Epithelial cell of proximal tubule (primary cell): ENCODE measurements at regions not wholly inside any gene's neighbourhood (a gene's known extent, or its start where the extent isn't known, plus 50 kb on each side); places are given as distances from the start of the nearest gene placed in this dataset.

Experiments used
- DNase-seq: peaks from one replicate; pipeline ENCODE4 v3.0.0-alpha.2; 2011; ENCODE audit warnings: low read depth
- H3K4me3 ChIP-seq: 2 replicates; pipeline ENCODE4 v1.5.1; 2011; ENCODE audit warnings: low read depth, mild to moderate bottlenecking, low read length
- TF ChIP-seq, protein P1 (sequence below): conservative IDR thresholded peaks from 2 replicates; pipeline ENCODE4 v1.5.1; 2012; ENCODE audit warnings: low read depth, mild to moderate bottlenecking, low read length

DNA sequence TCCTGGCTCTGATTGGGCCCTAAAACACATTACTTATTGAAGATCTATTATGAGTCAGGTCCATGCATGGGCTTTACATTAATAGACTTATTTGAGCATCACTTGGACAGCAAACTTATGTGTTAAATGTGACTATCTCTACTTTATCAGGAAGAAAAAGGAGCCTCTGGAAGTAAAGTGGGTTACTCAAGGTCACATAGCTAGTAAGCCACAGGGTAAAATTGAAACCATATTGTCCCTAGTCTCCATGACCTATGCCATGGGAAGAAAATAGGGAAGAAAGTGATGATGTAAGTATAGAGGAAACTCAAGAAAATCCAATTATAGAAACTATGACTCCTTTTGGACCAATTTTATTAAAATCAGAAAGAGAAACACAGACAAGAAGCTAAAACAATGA, 555.3 kb downstream of the NUF2 start:
- no peak for DNase-seq
- TF ChIP-seq, protein P1, sequence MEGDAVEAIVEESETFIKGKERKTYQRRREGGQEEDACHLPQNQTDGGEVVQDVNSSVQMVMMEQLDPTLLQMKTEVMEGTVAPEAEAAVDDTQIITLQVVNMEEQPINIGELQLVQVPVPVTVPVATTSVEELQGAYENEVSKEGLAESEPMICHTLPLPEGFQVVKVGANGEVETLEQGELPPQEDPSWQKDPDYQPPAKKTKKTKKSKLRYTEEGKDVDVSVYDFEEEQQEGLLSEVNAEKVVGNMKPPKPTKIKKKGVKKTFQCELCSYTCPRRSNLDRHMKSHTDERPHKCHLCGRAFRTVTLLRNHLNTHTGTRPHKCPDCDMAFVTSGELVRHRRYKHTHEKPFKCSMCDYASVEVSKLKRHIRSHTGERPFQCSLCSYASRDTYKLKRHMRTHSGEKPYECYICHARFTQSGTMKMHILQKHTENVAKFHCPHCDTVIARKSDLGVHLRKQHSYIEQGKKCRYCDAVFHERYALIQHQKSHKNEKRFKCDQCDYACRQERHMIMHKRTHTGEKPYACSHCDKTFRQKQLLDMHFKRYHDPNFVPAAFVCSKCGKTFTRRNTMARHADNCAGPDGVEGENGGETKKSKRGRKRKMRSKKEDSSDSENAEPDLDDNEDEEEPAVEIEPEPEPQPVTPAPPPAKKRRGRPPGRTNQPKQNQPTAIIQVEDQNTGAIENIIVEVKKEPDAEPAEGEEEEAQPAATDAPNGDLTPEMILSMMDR: no peak
- H3K4me3 ChIP-seq: no peak overlapping the region

DNA sequence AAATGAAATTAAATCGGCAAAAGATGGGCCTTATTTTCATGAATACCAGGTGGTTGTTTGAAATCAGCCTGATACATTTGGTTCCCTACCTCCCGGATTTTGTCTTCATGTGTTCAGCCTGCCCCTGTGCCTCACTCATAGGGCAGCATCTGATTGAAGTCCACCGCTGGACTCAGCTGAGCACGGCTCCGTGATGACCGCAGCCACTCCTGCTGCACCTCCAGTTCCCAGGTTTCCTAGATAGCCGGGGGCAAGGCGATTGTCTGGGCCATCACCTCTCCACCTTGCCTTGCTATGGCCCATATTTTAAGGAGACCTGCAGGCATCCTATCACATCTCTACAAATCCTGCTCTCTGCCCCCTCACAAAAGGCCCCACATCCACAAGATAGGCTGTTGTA, 563.8 kb downstream of the NUF2 start:
- no peak for DNase-seq
- TF ChIP-seq, protein P1: no peak
- H3K4me3 ChIP-seq: no peak overlapping the region

DNA sequence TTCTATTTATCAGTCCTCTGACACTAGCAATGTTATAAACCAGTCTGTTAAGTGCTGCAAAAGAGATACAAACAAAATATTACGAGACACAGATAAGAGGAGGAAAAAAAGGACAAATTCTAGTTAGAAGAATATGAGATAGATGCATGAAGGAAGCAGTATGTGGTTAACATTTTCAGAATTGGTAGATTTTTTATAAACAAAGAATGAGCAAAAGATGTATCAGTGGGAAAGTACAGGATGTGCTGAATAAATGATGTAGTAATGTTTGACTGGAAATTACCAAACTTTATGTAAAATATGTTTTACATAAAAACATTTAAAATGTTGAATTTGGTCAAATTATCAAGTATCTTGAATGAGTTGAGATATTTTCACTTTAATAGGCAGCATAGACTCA, 574.2 kb downstream of the NUF2 start:
- no peak overlapping the region for H3K4me3 ChIP-seq
- no peak for DNase-seq
- TF ChIP-seq, protein P1: no peak

GRCh38 chr1:163897412-163898155, 575.8 kb downstream of the NUF2 start:
- TF ChIP-seq, protein P1: no peak
- no peak overlapping the region for H3K4me3 ChIP-seq
- no peak for DNase-seq

- no peak for DNase-seq
- TF ChIP-seq, protein P1: no peak
- H3K4me3 ChIP-seq: no peak overlapping the region
These were observed 584.5 kb downstream of the NUF2 start for GRCh38 chr1:163906283-163906682.

DNA sequence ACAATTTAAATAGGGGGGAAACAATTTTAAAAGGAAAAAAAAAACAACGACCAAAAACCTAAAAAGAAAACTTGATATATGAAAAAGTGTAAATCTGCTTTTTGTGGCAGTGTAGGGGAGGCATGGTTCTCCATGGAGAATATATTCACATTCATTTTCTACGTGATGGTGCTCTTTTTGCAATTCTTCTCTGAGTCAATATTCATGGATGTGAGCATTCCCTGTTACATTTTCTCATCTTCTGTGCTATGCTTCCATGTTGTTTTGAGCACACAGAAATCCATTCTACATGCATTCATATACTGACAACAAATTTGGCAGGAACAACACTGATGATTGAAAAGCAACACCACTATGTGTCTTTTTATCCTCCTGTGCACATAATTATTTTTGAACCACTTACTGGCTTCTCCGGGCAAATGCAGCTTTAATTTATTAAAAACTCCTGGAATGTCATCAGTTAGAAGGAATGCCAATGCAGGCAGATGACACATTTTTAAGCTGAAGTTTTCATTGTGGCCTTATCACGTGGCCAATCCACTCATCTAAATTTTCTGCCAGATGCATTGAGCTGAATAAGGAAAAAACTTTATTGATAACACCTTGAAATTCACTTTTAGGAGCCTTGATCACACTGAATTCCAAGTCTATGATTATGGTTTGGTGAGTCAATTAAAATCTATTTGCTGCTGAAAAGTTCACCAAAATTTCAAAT, 590.6 kb downstream of the NUF2 start:
- DNase-seq: no peak
- TF ChIP-seq, protein P1: no peak
- H3K4me3 ChIP-seq: no peak overlapping the region
